ENCODE measurements at regions not wholly inside any gene's neighbourhood (a gene's known extent, or its start where the extent isn't known, plus 50 kb on each side); places are given as distances from the start of the nearest gene placed in this dataset.

DNA sequence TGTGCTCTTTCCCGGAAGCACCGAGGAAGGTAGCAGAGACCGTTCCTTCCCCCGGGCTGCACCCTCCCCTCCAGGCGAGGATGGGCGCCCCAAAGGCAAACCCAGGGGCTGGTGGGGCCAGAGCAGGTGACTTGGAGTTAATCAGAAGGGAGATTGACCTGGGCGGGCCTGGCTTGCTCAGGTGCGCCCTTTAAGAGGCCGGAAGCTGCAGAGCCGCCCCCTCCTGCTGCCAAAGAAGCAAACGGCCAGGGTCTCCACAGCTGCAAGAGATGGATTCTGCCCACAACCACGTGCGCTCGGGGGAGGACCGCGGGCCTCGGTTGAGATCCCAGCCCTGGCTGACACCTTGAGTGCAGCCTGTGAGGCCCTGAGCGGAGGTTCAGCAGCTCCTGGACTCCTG, 218.2 kb upstream of the NAALADL2 start:
- DNase-seq (ENCODE audit: low read depth, low spot score) (no peak), FAIRE-seq (no peak)
- ChIA-PET POLR2A (no interaction called here), CTCF (no interaction called here)
- no peaks in the 10 kb centered on the region for H3K9me3 ChIP-seq (replicated peaks; ENCODE audit: control insufficient read depth, insufficient read depth, low read length)
- H3K9ac ChIP-seq (replicated peaks; ENCODE audit: extremely low read depth, insufficient read depth, low read length), result no peak overlapping the region
- TF ChIP-seq JUN (IDR thresholded peaks at IDR 0.05; ENCODE audit: borderline replicate concordance, insufficient read depth, insufficient read length, low read depth) (no peak), FOS (IDR thresholded peaks at IDR 0.05; ENCODE audit: borderline replicate concordance, insufficient read depth, low read length) (no peak), EZH2 (IDR thresholded peaks at IDR 0.05; ENCODE audit: borderline replicate concordance, low read depth, low read length, severe bottlenecking) (no peak), GATA2 (IDR thresholded peaks at IDR 0.05; ENCODE audit: insufficient read depth, insufficient read length, low read depth, low read length) (no peak), POLR2A (IDR thresholded peaks at IDR 0.05; ENCODE audit: low read depth, low read length) (no peak), CTCF (IDR thresholded peaks at IDR 0.05; ENCODE audit: extremely low read depth in 1 of 2, insufficient read depth in 1 of 2, low read depth in 1 of 2, low read length in 2 of 2) (no peak), MYC (IDR thresholded peaks at IDR 0.05; ENCODE audit: low read depth, low read length) (no peak), POLR2AphosphoS5 (IDR thresholded peaks at IDR 0.05; ENCODE audit: insufficient read depth, low read depth, low read length) (no peak)
- TF ChIP-seq, protein P1, sequence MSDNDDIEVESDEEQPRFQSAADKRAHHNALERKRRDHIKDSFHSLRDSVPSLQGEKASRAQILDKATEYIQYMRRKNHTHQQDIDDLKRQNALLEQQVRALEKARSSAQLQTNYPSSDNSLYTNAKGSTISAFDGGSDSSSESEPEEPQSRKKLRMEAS (IDR thresholded peaks at IDR 0.05; ENCODE audit: insufficient read depth, insufficient read length), result no peak
- H3K4me1 ChIP-seq (ENCODE audit: control insufficient read depth, extremely low read depth, insufficient read depth, low read length), result no peaks in the 10 kb centered on the region
- no peaks in the 10 kb centered on the region for H3K36me3 ChIP-seq (ENCODE audit: control insufficient read depth in 2 of 2, extremely low read depth in 1 of 2, insufficient read depth in 2 of 2, low read length in 2 of 2)
- H3K4me3 ChIP-seq (replicated peaks in 1 of 3; ENCODE audit: insufficient read depth in 1 of 3, low read depth in 1 of 3, low read length in 3 of 3), result no peak overlapping the region
- no TSS peak for BruUV-seq (replicated peaks)
- no peak overlapping the region for H3K27ac ChIP-seq (ENCODE audit: insufficient read depth, low read depth, low read length)
- H2AFZ ChIP-seq (ENCODE audit: low read depth, low read length), result no peak overlapping the region
- H3K79me2 ChIP-seq (ENCODE audit: control insufficient read depth, insufficient read depth, low read length), result no peaks in the 10 kb centered on the region
- no peaks in the 10 kb centered on the region for H3K27me3 ChIP-seq (ENCODE audit: control insufficient read depth in 2 of 2, insufficient read depth in 2 of 2, low read length in 2 of 2)
- no peak overlapping the region for H3K4me2 ChIP-seq (ENCODE audit: insufficient read depth, low read length)
- dilution Hi-C loops (cut with MboI; ENCODE audit: extremely low pct_ligation_motif_present, low sequenced_read_pairs), result no loop called here
- intact Hi-C loops (cut with micrococcal nuclease), result no loop called here
- no peaks in the 10 kb centered on the region for H3K9me1 ChIP-seq (replicated peaks; ENCODE audit: control insufficient read depth, extremely low read depth, insufficient read depth, low read length)
- no peaks in the 10 kb centered on the region for H4K20me1 ChIP-seq (replicated peaks; ENCODE audit: control insufficient read depth, extremely low read depth, insufficient read depth, low read length)

Data from endothelial cell of umbilical vein (primary cell).